Hippocampal formation (tissue), 2 donors: ENCODE measurements at regions not wholly inside any gene's neighbourhood (a gene's known extent, or its start where the extent isn't known, plus 50 kb on each side); places are given as distances from the start of the nearest gene placed in this dataset.
"Not testable (repeated sequence)": the region's sequence is repeated elsewhere in the genome, so short reads cannot be mapped to it uniquely, and the experiment has no call there.

Experiments used
- DNase-seq, 2 donors: peaks; one replicate each; lab custom pipeline; 2025; lab: John Stamatoyannopoulos, UW

DNA sequence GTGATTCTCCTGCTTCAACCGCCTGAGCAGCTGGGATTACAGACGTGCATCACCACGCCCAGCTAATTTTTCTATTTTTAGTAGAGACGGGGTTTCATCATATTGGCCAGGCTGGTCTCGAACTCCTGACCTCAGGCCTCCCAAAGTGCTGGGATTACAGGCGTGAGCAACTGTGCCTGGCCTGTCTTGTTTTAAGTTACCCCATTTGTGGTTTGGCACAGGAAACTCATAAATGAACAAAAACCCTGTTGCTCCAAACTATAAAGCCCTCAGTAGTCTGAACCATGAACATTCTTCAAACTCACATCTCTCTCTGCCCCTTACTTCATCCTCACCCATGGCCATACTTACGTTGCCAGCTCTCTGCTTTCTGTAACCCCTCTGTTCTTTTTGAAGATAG, 61.7 kb downstream of the RHOU start:
- not testable (repeated sequence) for DNase-seq

DNA sequence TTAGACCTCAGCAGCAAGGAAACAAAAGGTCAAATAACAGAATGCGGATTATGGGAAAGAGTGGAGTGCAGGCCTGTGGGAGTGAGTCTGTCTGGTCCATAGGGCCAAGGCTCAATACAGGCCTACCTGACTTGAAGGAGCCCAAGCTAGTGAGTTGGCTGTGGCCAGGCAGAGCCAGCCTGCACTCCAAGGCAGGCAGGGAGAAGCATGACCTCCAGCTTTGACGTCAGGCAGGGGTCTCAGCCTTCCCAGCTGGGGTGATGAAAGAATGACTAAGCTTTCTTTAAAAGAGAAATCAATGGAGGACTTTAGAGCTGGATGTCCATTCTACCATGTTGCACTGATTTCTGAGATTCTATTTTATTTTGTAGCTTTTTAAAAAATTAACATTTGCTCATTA, 62.8 kb downstream of the RHOU start:
- no peak for DNase-seq

DNA sequence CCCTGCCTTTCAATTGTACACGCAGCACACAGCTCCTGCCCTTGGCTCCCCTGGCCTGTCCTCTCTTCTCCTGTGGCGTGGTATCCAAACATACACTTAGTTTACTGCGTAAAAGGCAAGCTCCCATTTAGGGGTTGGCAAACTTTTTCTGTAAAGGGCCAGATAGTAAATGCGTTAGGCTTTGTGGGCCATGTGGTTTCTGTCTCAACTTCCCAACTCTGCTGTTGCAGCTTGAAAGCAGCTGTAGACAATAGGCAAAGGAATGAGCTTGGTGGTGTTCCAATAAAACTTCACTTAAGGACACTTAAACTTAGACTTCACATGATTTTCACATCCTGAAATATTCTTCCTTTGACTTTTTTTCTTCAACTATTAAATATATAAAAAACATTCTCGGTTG, 63.3 kb downstream of the RHOU start:
- DNase-seq, result no peak

DNA sequence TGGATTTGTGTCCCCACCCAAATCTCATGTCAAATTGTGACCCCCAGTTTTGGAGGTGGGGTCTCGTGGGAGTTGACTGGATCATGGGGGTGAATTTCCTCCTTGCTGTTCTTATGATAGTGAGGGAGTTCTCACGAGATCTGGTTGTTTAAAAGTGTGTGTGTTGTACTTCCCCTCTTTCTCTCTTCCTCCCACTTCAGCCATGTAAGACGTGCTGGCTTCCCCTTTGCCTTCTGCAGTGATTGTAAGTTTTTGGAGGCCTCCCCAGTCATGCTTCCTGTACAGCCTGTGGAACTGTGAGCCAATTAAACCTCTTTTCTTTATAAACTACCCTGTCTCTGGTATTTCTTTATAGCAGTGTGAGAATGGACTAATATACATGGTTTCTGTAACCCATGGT, 64.6 kb downstream of the RHOU start:
- no peak for DNase-seq

DNA sequence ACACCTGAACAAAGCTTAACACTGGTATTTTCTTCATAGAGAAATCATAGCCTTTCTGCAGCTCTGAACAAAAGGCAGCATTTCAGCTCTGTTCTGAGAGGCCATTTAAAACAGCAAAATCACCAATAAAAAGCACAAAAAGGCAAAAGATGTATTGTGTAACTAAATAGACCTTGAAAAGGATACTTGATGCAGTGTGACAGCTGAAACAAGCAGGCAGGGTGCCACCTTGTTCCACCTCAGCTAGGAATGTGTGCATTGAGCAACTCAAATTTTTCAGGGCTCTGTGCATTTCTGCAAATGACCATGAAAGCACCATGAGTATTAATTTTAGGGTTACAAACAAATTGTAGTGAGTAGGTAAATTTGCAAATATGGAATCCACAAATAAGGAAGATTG, 65.8 kb downstream of the RHOU start:
- DNase-seq, result no peak

DNA sequence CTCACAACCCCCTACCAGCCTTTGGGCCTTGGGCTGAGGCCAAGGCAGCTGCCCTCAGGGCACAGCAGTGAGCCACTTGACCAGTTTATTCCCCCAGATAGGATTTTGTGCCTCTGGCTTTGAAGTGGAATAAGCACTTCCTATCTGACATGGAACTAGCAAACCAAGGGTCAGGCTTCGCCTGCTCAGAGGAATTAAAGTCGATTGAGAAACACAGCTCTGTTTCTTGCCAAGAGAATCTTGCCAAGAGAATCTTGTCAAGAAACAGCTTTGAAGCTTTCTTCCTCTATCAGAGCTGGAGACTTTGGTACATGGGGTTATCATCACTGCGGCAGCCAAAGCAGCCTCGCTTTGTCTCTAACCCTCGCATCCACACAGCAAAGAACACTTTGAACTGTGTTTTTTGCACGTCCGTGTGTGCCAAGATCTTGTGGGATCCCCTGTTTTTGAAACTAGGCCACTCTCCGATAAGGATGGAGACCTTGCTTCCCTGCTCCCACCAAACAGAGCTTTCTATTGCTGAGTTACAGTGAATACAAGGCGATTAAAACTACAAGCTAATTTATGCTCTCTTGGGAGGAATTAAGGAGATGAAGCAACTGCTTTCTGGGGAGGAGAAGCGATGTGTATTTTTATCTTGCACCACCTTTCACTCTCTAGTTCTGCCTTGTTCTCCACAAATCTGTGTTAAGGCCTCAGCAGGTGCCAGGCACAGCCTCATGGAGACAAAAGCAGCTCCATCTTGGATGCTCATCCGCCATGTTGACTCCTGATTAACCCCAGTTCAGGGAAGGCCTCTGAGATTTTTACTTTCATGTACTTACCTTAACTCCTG, 67.3 kb downstream of the RHOU start:
- peak in 1 of 2 donors; percentile 33 for DNase-seq

DNA sequence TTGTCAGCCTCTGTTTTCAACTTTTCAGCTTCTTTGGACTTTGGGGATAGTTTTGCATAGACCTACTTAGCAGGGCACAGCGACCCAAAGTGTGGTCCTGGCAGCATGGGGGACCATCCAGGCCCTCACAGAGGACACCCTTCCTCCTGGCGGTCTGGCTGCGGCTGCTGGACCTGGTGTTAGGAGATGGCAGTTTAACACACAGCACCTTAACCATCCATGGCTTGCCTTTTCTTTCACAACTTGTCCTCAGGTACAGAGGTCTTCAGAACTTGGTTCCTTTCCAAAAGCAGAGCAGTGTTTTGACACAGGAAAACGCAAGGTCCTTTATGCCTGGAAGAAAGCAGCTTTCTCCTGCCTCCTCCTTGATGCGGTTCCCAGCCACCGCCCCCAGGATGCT, 68.1 kb downstream of the RHOU start:
- no peak for DNase-seq

DNA sequence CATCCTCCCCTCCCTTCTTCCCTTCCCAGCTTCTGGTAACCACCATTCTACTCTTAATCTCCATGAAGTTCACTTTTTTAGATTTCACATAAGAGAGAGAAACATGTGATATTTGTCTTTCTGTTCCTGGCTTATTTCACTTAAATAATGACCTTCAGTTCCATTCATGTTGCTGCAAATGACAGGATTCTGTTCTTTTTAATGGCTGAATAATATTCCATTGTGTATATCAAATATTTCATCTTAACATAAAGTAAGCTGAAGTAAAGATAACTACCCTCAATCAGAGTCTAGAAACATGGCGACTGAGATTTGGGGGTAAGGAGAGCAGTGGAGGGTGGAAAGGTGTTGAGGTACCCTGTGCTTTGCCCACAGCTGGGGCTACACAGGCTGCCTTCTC, 68.9 kb downstream of the RHOU start:
- DNase-seq, result no peak

DNA sequence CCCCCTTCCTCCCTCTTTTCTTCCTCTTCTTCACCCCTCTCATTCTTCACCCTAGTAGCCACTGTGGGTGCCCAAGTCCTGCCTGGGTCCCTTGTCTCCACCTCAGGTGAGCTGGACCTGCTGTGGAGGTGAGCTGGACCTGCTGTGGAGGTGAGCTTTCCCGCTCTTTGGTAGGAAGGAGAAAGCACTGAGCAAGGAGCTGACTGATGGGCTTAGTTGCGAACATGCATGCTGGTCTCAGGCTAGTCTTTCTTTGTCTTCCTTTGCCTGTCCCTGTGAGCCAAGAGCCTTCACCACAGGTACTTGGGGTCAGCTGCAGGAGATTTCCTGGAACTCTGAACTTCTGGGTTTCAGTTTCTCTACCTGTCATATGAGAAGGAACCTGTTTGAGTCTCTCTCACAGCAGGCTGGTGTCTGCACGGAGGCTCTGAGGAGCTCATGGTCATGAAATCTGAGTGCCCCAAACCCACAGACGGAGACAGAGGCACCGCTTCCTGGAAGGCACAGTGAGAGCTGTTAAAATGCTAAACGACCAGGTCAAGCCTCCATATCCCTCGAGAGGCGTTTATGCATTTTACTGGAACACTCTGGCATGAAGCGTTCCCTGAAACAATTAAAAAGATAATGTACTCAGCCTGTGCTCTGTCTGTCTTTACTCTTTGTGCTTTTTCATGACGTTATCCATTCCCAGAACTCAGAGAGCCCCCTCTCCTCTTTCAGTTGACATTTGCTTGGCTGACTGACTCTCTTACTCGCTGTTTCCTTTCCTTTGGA, 69.5 kb downstream of the RHOU start:
- DNase-seq, result no peak

DNA sequence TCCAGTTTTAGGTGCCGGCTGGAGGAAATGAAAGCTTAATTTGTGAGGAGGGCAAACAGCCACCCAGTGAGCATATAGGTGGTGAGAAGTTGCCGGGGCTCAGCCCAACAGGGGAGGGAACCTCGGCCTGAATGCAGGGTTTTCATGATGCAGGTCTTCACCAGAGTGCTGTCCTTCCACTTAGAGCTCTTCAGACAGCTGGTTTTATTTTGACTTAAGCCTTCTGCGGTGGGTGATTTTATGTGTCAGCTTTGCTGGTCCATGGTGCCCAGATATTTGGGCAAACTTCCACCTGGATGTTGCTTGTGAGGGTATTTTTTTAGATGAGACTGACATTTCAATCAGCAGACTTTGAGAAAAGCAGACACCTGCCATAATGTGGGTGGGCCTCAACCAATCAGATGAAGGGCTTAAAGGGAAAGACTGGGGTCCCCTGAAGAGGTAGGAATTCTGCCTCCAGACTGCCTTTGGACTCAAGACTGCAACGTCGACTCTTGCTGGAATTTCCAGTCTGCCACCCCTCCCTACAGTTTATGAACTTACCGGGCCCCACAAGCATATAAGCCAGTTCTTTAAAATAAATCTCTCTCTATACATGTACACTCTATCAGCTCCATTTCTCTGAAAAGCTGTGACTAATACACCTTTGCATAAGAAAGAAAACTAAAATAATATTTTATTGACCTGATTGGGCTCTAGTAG, 72.8 kb downstream of the RHOU start:
- DNase-seq, result no peak

DNA sequence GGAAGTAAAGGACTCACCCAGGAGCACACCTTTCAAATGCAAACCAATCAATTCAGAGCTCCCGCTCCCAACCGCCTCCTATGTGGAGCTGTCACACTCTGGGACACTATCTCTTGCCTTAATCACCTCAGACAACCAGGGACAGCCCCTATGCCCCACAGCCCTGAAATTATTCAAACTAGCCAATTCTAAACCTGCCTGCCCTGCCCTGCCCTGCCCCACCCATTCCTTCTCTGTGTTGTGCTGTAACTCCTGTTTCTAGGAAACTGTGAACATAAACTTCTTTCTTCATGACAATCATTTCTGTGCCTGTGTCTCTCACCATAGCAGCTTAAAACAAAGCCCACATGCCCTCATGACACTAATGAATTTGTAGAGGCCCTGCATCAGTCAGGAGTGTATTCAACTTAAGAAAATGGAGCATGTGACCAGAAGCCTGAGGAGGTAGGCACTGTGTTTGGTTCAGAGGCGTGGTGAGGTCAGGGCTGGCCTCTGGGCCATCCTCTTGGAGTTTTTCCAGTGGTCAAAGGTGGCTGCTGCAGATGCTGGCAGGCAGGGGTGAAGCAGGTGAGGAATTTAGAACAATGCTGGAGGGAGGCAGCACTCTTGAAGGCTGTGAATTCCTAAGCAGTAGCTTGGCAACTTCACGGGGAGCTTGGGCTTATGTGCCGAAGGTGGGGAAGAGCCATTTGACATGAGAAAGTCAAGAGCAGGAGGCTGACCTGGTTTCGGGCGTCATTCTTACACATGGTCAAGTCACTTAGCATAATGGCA, 74.5 kb downstream of the RHOU start:
- DNase-seq, result no peak

DNA sequence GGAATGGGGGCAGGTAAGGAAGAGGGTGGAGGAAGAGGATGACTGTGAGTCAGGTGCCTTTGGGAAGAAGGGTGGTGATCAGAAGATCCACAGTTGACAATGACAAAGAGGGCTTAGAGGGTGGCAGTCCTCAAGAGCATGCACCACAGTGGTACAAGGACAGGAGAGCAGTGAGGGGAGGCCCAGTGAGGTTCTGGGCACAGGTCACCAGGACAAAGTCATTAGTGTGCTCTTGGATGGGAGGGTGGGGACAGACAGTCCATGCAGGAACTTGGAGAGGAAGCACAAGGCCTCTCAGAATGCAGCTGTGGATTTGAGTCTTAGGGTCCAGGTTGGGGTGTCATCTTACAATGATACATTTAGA, 75.1 kb downstream of the RHOU start:
- DNase-seq, result no peak

DNA sequence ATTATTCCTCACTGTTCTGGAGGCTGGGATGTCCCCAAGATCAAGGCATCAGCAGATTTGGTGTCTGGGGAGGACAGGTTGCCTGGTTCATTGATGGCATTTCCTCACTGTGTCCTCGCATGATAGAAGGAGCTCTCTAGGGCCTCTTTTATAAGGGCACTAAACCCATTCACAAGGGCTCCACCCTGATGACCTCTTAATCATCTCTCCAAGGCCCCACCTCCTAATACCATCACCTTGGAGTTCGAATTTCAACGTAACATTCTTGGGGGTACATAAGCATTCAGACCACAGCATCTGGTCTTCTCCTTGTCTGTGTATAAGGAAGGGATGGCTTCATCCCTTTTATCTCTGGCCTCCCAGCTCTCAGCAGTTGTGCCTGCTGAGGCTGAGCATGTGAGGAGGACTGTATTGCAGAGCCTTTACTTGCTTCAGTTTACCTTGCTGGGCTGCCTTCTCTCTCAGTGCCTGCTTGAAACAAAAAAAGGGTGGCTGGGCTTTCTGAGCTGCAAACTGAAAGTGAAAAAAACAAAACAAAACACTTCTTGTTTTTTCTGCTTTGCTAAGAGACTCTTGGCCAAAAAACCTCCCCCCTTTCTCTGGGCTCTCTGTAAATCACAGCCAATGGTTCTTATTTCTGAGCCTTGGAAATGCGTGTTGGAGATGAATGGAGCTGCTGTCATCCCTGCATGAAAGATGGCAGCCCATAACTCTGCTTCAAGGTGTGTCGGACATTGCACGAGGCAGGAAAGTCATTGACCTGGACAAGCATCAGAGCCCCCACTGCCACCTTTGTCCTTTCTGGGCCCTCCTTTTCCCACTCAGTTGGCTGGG, 75.8 kb downstream of the RHOU start:
- peak in 1 of 2 donors; percentile 61 for DNase-seq

DNA sequence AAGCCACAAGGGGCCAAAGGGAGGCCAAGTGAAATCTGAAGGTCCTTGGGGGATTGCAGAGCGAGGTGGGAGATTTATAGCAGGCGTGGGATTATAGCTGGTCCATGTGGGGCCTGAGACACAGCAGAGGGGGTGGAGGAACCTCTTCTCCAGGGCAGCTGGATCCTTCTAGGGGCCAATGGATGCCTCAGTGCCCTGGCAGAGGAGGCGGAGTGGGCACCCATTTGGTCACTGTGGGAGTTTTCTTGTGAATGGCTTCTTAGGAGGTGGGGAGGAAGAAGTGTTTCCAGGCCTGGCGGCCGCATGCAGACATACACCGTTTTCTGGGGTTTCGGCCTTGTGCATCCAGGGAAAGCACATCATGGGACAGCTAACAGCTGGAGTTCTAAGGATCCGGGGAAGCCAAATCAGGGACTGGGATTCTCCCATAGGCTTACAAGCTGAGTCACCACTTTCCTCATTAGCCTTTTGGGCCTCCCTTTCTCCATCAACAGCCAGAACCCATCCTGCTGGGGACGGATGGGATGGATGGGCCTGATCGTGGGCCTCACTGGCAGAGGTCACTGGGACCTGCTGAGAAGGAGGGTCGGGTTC, 76.5 kb downstream of the RHOU start:
- DNase-seq, result no peak

DNA sequence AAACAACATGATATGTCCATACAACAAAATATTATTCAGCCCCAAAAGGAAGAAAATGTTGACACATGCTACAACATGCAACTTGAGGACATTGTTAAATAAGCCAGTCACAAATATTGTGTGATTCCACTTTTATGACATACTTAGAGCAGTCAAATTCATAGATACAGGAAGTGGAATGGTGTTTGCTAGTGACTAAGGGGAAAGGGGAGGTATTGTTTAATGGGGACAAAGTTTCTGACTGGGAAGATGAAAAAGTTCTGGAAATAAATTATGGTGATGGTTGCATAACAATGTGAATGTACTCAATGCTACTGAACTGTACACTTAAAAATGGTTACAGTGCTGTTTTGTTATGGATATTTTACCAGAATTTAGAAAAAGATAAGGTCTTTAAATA, 77.7 kb downstream of the RHOU start:
- no peak for DNase-seq

DNA sequence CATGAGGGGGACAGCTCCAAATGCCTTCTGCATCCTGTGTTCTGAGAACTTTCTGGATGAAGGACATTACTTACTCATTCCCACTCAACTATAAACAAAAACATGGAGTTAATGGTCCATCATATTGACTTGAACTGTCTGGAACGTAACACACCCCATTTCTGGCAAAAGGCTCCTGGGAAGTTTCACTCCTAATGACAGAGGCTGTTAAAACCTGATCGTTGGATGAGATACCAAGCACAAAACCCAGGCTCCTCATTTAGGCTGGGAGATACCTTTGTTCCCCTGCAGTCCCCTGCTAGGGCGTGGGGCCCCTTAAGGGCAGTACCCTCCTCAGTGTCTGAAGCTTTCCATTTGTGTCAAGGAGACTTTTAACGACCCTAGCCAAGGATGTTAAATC, 78.9 kb downstream of the RHOU start:
- no peak for DNase-seq

DNA sequence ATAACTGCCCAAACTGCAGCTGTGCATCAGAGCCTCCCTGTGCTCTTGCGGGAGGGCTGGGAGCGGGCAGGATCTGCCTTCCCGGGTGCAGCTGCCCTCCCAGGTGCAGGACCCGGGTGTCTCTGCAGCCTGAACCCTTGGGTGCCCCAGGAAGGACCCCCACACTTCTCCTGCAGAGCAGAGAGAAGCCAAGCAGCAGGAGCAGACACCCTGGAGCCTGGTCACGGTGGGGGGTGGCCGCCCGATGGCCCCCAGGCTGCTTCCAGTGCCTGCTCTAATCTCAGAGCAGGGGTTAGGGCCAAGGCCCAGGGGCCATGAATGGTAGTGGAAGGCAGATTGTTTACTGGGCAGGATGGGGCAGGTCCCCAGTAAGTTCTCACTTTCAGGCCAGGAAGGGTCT, 83.0 kb downstream of the RHOU start:
- no peak for DNase-seq

DNA sequence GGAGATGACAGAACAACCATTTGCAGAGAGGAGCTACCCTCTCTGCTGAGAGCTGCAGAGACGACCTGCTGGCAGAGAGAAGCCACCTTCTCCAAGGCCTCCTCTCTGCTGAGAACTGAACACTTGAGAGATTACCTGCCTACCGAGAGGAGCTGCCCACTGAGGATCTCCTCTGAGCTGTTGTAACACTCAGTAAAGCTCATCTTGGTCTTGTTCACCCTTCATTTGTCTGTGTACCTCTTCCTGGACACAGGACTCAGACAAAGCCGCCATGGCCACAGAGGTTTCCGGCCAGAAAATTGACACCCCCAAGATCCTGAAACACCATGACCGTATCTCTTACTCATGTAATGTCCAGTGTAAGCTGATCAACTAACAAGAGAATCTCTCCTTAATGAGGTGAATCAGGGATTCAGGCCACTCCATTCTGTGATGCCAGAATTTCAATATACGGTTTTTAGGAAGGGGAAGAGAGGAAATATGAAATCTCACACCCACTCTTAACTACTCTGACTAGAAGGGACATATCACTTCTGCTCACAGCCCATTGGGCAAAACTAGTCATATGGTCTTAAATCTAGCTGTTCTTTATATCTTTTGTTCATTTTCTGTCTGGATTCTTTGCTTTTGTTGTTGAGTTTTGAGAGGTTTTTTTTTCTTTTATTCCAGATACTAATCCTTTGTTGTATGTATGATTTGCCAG, 83.8 kb downstream of the RHOU start:
- DNase-seq, result no peak

DNA sequence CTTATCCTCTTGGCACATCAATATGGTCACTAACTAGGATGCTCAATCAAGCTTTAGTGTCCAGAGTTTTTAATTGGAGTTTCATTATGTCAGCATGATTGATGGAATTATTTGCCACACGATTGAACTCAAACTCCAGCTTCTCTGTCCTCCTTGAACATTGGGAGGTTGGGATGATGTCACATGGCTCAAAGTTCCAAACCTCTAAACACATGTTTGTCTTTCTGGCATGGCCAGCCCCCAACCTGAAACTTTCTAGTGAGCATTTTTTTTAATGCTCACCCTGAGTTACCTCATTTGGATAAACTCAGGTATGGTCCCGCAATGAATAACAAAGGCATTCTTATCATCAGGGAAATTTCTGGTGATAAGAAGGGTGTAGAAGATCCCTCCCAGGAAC, 86.0 kb downstream of the RHOU start:
- no peak for DNase-seq

DNA sequence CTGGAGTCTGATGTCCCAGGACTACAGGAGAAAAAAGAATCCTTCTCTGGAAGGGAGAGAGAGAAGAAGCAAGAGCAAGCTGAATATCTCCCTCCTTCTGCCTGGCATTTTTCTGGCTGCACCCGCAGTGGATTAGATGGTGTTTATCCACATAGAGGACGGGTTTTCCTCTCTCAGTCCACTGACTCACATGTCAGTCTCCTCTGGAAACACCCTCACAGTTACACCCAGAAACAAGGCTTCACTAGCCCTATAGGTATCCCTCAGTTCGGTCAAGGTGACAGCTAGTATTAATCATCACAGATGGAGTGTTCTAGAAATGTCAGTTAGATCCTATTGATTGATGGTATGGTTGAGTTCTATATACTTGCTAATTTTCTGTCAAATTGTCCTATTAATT, 87.9 kb downstream of the RHOU start:
- no peak for DNase-seq
